HT-29 (cell line): ENCODE measurements at regions not wholly inside any gene's neighbourhood (a gene's known extent, or its start where the extent isn't known, plus 50 kb on each side); places are given as distances from the start of the nearest gene placed in this dataset.

Experiments
- DNase-seq: peaks from one replicate; pipeline ENCODE4 v3.0.0-alpha.2; 2015; ENCODE audit warnings: low spot score

DNA sequence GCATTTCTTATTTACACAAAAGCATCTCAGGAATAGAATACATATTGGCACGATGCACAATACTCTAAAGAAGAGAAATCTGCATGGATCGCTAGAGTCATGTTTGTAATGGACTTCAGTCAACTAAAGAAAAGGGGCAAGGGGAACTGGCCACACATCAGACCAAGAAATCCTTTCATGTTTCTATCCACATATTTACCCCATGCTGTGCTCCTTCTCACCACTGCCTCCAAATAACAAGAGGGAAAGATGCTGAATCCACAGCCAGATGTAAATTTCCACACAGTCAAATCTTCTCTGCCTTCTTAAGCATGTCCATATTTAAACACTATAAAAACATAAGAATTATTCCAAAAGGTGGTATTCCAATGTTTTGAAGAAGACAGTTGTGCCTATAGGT, 67.6 kb downstream of the COX18 start:
- no peak for DNase-seq

DNA sequence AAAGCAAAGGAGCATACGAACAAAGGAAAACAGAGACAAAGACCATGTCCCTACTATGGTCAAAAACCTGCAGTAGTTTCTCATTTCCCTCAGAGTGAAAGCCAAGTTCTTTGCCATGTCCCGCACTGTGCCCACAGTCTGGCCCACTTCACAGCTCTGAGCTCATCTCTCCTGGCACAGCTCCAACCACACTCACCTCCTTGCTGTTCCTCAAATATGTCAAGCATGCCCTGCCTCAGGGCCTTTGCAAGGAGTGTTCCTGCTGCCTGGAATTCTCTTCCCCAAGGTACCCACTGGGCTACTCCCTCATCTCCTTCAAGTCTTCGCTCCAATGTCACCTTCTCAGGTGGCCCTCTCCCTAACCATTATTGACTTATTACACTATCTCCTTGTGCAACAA, 72.1 kb downstream of the COX18 start:
- DNase-seq, result no peak

DNA sequence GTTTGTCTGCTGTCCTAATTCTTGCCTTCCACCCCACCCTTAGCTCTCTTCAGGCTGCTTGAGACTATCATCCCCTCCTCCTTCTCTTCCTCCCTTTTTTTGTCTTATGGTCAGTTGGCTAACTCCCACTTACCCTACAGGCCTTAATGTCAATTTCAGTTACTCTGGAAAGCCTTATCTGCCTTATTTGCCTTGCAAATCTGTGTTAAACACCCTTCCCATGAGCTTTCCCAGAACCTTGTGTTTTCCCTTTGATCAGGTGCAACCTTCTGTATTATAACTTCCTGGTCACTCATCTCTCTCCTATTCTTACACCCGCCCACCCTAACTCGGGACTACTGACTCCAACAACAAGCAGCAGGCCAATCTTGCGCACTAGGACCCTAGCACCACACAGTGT, 74.8 kb downstream of the COX18 start:
- DNase-seq, result no peak

DNA sequence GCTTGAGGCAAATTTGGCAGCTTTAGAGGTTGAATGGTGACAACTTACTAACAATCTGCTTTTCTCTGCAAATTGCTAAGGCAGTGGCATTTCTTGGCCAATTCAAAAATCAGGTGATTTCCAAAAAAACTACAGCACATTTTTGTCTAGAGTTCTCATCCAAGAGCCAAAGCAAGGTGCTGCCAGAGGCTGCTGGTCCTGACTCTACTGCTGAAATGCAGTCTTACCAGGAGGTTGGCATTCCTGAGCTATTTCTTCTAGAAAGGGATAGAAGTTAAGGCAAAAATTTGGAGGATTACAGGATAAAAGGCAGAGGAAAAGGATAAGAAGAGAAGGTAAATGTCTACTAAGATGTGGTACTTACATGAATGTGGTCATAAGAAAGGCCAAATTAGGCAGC, 75.6 kb downstream of the COX18 start:
- no peak for DNase-seq

DNA sequence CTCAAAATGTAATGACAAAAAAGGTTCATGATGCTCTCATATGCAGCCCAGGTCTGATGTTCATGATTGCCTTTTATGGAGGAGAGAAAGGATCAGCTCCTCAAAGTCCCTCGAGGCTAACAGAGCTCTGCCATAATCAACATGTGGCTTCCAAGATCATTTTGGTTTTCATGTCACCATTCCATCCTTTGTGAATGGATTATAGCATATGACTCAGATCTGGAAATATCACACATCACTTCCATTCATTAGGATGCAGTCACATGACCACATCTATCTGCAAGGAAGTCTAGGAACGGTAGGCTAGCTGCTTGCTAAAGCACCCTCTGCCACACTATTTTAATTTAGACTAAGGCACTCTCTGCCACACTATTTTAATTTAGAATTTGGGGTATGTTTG, 77.6 kb downstream of the COX18 start:
- DNase-seq, result no peak

DNA sequence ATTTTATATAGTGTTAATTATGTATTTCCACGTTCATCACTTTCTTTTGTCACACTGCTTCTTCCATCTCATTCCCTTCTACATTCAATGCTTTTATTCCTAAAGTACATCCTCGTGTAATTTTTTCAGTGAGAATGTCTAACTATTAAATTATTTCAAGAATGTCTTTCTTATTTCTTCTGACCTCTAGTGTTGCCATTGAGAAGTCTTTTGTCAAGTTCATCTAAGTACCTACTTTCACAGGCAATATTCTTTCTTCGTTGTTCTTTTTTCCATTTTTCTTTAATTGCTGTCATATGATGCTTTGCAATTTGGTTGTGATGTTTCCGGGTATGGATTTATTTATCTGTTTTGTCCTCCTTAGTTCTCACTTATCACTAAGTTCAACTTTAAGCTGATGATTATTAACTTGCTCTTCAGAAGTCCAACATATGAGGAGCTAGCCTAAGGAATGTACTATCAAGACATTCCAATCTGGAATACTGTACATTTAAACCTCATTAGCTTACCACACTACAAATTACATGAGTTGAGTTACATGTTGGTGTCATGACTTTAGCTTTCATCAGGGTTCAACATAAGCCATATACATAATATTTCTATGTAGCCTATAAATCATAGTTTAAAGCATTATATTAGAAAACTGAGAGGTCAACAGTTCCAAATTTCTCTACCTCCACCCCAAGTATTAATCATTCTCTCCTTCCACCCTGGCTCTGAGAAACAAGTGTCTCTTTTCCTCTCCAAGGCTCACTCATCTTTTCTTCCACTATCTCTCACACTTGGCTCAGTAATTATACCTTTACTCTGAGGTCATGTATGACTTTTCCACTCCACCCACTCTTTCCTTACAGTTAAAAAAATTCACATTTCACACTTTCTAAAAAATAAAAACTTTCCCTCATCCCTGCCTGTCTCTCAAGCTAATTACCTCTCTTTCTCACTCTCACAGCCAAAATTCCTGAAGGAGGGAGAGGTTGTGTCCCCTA, 81.5 kb downstream of the COX18 start:
- DNase-seq, result no peak

DNA sequence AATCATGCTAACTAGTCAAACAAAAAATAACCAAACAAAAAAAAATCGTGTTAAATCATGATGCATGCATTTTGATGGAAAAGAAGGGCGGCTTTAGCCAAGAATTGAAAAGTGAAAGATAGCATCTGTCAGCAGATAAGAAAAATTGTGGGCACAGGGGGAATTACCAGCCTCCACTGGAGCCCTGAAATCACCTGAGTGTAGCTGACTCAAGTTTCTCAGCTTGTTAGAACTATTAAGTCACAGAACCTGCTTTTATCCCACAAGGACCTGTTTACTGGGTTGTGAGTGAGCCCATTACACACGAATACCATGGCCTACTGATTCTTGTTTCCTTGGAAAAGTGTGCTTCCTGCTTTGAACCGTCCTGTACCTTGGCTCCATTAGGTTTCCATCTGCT, 85.2 kb downstream of the COX18 start:
- no peak for DNase-seq

DNA sequence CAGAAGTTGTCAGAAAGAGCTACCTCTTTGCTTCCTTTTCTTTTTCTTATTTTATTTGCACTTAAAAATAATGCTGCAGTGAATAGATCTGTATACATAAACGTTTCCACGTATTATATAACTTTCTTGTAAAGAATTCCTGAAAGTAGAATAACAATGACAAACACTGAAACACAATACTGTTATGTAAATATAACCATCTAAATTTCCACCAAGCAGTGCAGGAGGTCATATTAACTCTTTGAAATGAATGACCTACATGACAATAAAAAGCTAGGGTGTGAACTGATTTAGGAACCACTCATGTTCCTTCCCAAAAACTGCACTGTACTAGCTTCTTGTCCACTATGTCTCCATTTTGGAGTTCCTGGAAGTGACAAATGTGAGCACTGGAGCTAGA, 85.8 kb downstream of the COX18 start:
- no peak for DNase-seq

DNA sequence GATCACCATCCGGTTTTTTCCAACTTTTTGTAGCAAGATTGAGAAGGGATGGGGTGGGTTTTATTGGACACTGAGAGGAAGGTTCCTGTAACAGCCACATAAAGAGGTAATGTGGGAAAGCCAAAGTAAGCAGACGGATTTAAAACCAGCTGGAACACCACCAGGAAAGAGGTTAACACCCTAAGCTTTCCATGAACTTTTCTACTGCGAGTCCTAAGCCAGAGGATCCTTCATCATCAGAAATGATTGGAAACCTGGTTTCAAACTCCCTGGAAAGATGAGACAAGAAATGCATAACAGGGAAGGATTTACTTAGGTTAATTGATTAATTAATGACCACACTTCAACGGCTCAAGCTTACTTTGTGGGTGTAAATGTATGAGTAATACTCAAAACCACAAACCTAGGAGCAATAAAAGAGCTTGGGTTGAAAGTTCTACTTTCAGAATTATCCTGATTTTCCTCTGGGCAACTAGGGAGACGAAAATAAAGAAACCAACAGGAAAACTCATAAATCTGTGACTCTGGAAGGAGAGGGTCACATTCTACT, 91.5 kb downstream of the COX18 start:
- no peak for DNase-seq

DNA sequence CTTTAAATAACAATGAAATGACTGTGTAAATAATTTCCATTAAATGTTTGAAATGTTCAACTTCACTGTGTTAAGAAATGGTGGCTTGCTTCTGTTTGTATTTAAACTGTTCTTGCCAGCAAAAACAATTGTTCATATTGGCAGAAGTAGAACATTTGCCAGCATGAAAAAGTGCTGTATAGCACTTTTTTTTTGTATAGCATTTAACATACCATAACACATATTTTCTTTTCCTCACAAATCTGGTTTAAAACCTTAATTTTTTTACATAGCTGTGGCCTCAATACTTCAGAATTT, 94.1 kb downstream of the COX18 start:
- DNase-seq, result no peak

DNA sequence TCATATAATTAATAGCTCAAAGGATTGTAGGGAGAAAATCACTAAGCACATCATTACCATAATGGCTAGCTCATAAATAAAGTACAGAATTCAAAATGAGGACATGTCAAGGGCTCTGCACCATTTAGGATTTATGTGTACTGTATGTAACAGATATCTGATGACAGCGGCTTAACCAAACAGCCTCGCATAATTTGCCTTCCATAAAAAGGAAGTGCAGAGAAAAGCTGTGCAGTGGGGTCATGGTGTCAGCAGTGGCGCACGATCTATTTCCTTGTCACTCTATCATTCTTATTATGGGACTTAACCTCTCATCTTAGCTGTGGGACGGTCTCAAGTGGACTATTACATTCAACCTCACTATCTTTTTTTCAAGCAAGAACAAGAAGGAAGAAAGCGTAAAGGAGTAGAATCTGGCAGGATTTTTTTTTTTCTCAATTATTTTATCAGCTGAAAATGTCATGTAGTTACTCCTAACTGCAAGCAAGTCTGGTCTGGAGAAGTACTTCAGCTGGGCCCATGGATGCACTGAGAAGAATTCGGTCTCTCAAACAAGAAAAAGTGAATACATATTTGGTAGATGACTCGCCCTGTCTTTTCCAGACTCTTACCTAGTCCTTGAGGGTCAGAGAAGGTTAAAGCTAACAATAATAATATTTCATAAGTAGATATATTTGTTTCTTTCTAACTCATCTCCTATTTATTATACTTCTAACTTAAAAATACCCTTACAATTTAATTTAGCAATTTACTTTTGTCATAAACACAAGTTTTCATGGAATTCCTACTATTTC, 94.6 kb downstream of the COX18 start:
- no peak for DNase-seq

DNA sequence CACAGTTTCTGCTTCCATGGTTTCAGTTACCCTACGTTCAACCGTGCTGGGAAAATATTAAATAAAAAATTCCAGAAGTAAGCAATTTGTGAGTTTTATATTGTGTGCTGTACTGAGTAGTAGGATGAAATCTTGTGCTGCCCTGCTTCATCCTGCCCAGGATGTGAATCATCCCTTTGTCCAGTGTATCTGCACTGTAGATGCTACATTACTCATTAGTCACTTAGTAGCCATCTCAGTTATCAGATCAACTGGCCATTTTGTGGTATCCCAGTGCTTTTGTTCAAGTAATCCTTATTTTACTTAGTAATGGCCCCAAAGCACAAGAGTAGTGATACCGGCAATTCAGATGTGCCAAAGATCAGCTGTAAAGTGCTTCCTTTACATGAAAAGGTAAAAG, 97.9 kb downstream of the COX18 start:
- DNase-seq, result no peak

DNA sequence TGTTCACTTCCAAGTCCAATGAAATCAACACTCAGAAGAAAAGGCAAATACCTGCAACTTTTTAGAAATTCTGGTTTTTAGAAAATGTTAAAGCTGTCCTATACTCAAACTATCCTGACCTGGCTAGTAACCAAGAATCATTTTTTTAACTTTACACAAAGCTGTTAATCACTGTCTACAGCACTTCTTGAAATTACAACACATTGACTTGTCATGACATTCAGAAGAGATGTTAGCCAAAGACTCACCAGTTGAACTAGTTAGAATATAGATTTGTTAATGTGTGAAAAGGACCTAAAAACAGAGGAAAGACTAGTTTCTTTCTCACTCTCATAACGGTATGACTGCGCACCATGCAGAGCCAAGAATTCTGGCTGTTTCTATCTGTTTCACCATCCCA, 98.8 kb downstream of the COX18 start:
- DNase-seq, result no peak

DNA sequence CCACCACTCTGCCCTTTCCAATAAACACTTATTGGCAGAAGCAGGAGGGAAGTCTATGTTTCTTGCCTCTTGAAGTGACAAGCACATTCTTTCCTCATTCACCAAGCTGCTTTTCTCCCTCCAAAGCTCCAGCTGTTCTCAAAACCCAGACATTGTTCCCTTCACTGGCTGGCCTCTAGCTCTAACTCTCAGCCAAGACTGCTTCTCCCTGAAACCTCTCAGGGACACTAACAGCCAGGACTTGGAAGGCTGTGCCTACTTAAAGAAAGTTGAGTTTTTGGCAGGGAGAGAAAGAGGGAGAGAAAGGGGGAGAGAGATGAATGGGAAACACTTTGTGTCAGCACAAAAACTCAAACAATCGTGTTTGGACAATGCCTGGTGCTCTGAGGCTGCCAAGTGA, 99.5 kb downstream of the COX18 start:
- no peak for DNase-seq

DNA sequence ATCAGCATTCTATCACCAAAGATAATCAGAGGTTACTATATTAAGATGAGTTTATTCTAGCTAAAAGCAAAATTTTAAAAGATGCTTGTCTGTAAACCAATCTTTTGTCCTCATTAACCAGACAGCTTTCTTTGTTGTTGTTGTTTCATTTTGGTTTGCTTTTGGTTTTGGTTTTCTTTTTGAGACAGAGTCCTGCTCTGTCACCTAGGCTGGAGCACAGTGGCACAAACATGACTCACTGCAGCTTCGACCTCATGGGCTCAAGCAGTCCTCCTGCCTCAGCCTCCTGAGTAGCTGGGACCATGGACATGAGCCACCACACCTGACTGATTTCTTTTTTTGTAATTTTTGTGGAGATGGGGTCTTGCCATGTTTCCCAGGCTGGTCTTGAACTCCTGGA, 102.9 kb downstream of the COX18 start:
- no peak for DNase-seq

DNA sequence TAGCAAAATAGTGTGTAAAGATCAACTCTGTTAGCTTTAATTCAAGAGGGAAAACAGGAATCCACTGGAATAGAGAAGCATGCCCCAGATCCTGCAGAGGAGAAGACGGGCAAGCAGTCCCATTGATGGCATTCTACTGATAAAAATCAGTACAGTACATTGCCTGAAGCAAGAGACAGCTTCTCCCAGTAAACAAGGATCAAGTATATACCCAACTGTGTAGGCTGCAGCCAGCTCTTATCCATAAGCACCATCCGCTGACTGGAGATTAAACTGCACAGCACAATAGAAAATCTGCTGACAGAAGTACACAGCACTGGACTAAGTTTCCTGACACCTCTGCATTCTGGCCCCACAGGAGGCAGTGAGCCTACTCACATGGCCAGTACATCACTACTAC, 110.1 kb downstream of the COX18 start:
- no peak for DNase-seq

DNA sequence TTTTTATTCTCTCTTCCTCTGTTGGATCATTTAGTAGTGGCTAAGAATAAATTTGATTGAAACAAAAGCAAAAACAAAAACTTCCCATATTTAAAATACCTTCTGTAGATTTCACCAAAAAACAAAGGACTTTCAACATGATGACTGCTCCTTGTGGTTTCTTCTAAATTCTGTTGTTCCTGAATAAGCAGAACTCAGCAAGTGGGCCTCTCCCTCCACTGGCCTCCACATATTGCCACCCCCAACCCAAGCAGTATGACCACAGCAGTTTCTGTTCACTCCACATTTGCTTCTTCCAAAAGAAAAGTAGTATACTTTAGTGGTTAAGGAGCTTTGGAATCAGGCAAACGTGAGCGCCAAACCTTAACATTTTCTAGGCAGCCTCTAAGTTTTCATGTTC, 114.7 kb downstream of the COX18 start:
- DNase-seq, result no peak

DNA sequence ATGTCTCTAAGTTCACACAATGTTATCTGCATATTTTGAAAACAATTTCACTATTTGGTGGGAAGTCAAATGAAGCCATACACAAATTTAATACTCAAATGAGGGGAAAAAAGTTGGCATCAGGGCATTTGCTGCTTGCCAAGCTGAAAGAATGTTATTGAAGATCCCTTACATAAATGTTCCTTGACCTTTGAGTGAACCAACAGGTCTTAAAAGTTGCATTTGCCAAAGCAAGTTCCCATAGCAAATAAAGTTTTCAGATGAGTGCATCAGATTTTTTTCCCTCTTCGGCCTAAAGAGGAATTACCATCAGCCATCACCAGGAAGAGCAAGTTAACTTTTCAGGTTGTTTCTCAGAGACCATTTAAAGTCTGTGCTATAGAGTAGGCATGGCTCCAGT, 115.9 kb downstream of the COX18 start:
- DNase-seq, result no peak

DNA sequence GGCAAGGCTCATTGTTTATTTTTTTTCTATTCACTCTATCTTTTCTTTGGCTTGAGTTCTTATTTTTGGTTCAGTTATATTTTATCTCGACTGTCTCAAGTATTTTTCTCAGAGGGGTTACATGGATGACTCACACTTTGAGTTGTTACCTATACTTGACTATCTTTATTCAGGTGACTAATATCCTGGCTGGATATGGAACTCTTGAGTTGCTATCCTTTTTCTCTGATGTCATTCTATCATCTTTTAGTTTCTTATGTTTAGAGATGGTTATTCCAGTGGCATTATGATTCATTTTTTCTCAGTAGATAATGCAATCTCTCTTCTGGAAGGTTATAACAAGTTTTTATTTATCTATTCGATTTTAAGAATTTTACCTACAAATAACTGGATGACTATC, 117.9 kb downstream of the COX18 start:
- no peak for DNase-seq

DNA sequence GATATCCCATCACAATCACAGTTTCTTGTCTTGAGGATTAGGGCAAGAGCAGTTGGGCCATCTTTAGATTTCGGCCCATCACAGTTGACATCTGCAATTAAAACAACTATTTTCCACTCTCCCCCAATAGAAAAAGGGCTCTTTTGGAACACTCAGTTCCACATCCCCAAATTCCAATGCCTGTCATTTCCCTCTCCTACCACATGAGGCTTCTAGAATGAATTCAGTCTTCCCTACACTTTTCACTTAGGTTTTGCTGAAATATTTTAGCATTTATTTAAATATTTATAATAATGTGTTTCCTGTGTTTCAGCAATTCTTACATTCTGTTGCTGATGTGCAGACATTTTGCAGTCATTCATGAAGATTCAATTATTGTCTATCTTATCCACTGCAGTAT, 118.4 kb downstream of the COX18 start:
- DNase-seq, result no peak

DNA sequence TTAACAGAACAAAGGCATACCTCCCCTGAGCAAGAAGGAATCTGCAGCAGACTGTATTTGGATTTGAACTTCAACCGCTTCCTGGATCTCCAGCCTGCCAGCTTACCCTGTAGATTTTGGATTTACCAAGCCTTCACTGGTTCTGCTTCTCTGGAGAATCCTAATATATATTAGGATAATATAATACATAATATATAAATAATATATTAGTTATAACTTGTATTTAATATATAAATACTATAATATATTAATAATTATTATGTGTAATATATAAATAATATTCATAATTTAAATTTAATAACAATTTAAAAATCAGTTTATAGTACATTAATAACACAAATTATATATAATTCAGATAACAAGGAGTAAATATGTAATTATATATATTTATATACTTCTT, 121.4 kb downstream of the COX18 start:
- no peak for DNase-seq

DNA sequence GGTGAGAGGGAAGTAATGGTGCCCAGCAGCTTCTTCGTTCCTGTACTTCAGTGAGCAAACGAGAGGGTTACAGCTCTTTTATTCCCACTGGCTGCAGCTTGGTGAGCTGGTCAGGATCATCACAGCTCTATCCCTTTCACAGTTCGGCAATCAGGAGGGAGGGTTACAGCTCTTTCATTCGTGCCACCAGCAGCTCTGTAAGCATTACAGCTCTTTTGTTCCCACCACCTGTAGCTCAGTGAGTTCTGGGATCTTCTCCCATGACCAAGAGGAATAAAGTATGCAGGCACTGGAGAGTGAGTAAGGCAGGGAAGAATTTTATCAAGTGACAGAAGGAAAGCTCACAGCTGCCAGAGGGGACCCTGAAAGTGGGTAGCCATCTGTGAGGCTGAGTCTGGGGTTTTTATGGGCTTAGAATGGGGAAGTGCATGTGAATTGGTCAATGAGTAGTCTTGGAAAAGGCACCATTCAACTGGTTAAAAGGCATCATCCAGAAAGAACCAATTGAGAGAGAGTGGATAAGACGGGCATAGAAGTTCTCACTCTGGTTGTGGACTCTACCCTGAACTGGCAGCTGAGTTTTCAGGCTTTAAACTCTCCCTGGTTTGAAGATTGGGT, 123.7 kb downstream of the COX18 start:
- no peak for DNase-seq
